ENCODE measurements at regions not wholly inside any gene's neighbourhood (a gene's known extent, or its start where the extent isn't known, plus 50 kb on each side); places are given as distances from the start of the nearest gene placed in this dataset.

DNA sequence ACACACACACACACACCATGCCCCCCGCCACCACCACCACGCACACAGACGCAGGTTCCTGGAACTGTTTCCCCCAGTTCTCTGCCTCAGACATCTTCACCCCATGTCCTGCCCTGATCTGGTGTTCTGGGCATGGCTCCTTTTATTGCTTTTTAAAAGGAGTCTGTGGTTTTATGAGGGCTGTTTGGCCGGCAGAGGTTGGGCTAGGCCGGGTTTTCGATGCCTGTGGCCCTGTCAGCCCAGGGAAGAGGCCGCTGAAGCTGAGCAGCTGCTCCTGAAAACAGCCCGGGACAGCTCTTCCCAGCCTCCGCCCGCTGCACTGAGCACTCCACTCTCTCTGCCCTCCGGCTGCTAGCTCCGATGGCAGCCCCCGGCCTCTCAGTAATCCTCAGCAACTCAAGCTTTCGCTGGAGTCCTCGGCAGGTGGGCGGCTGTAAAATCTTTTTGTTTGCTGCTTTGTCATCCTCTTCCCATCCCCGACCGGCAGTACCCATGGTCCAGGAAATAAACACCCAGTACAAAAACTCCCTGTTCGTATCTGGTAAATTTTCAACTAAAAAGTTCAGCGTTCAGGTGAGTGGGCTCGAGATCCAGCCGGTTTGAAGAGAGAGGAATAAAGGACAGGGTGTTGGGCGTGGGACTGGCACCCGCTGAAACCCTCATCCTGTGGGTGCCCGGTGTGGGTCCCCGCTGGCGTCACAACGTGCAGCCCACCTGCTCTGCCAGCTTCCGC, 103.0 kb upstream of the ERCC6L2 start:
- H3K27ac ChIP-seq (ENCODE audit: low read depth, low read length) = peak overlapping the region; percentile 65
- H3K4me3 ChIP-seq (ENCODE audit: low read depth, low read length) = 0 out of 2 replicates have a peak overlapping the region, but pooled peaks have one; percentile 6

DNA sequence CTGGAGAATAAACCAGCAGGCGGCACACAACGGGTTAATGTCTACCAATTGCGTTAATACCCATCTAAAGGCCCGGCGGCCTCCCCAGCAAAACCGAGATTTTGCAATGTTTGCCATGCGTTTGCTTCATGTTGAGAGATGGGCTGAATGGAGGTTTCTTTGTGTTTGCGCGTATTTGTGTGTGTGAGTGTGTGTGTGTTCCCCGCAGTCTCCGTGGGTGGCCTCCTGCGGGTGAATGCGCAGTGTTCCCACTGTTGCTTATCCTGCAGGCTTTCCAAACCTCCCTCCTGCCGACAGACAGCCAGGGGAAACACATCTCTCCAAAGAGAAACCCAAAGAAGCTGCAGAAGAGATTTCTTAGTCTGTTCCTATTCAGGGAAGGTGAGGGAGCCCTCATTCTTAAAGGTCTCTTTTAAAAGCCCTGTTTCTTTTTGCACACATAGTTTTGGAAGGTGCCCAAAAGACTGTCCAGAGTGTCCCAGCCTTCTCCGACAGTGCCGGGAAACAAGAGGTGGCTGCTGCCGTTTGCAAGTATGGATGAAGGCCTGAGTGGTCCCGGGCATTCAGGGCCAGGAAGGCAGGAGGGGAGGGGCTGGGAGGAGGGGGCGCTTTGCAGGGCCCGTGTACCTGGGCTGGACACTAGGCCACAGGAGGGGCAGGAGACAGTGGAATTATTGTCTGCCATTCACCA, 103.8 kb upstream of the ERCC6L2 start:
- H3K4me3 ChIP-seq (ENCODE audit: low read depth, low read length) = peak overlapping the region; percentile 44
- peaks cover 10% of the 10 kb centered on the region; the same call in 1 of the 2 replicates for H3K27me3 ChIP-seq (ENCODE audit: control insufficient read depth, insufficient read depth, low read length)
- peak overlapping the region; percentile 5; the same call in 1 of the 2 replicates for H3K9ac ChIP-seq (ENCODE audit: low read depth, low read length)

More for the DNA sequence above, 103.0 kb upstream of the ERCC6L2 start:
- no peak overlapping the region for H3K9ac ChIP-seq (ENCODE audit: low read depth, low read length)
- H3K9me3 ChIP-seq (ENCODE audit: control insufficient read depth, insufficient read depth, low read length) = no peaks in the 10 kb centered on the region
- H3K4me1 ChIP-seq (ENCODE audit: control insufficient read depth, insufficient read depth, low read length) = peaks cover 37% of the 10 kb centered on the region
- H3K36me3 ChIP-seq (ENCODE audit: control insufficient read depth, insufficient read depth, low read length) = no peaks in the 10 kb centered on the region
- peaks cover 10% of the 10 kb centered on the region; the same call in 1 of the 2 replicates for H3K27me3 ChIP-seq (ENCODE audit: control insufficient read depth, insufficient read depth, low read length)

DNA sequence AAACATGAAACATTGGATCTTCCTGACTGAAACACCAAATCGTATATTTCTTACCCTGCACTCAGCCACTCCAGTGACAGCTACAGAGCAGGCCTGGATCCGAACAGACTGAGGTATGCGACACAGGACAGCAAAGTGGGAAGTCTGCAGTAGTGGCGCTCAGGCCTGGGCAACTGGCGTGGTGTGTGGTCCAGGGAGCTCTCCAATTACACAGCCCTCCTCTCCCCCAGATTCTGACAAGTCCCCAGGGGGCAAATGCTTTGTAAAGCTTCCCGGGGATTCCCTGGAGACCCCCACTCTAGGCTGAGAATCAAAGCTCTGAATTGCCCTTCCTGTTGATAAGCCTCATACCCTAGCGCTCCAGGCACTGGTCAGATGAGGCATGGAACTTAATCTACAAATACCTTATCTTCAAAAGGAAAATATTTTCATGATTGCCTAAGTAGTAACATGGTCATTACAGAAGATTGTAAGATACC, 104.8 kb upstream of the ERCC6L2 start:
- peaks cover 52% of the 10 kb centered on the region for H3K4me1 ChIP-seq (ENCODE audit: control insufficient read depth, insufficient read depth, low read length)
- H3K4me3 ChIP-seq (ENCODE audit: low read depth, low read length) = peak overlapping the region; percentile 44
- H3K36me3 ChIP-seq (ENCODE audit: control insufficient read depth, insufficient read depth, low read length) = no peaks in the 10 kb centered on the region
- H3K9me3 ChIP-seq (ENCODE audit: control insufficient read depth, insufficient read depth, low read length) = no peaks in the 10 kb centered on the region
- H3K27ac ChIP-seq (ENCODE audit: low read depth, low read length) = peak overlapping the region; percentile 71
- H3K9ac ChIP-seq (ENCODE audit: low read depth, low read length) = no peak overlapping the region
- H3K27me3 ChIP-seq (ENCODE audit: control insufficient read depth, insufficient read depth, low read length) = peaks cover 10% of the 10 kb centered on the region; the same call in 1 of the 2 replicates

More for the DNA sequence above, 103.8 kb upstream of the ERCC6L2 start:
- no peaks in the 10 kb centered on the region for H3K36me3 ChIP-seq (ENCODE audit: control insufficient read depth, insufficient read depth, low read length)
- peak overlapping the region; percentile 71 for H3K27ac ChIP-seq (ENCODE audit: low read depth, low read length)
- H3K4me1 ChIP-seq (ENCODE audit: control insufficient read depth, insufficient read depth, low read length) = peaks cover 45% of the 10 kb centered on the region
- H3K9me3 ChIP-seq (ENCODE audit: control insufficient read depth, insufficient read depth, low read length) = no peaks in the 10 kb centered on the region

DNA sequence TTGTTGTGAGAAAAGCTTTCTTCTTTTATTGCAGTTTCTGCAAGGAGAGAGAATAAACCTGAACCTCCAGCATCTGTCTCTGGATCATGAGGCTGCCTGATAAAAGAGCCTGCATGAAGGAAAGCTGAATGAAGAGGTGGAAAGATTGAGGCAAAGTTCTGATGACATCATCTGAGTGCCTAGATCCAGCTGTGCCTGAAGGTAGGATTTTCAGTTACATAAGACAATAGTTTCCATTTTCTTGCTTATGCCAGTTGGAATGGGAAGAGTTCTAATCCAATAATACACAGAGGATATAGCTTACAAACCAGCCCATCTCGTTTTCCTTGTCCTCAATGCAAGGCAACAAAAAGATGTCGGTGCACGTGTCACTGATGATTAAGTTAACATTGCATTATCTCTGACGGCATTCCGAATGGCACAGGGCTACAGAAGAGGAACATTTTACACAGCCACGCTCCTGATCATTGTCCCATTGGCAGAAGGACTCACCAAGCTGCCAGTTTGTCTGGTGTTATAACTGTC, 105.5 kb upstream of the ERCC6L2 start:
- no peaks in the 10 kb centered on the region for H3K36me3 ChIP-seq (ENCODE audit: control insufficient read depth, insufficient read depth, low read length)
- peaks cover 59% of the 10 kb centered on the region for H3K4me1 ChIP-seq (ENCODE audit: control insufficient read depth, insufficient read depth, low read length)
- H3K27ac ChIP-seq (ENCODE audit: low read depth, low read length) = no peak overlapping the region
- H3K9ac ChIP-seq (ENCODE audit: low read depth, low read length) = no peak overlapping the region
- H3K27me3 ChIP-seq (ENCODE audit: control insufficient read depth, insufficient read depth, low read length) = peaks cover 10% of the 10 kb centered on the region; the same call in 1 of the 2 replicates
- no peak overlapping the region for H3K4me3 ChIP-seq (ENCODE audit: low read depth, low read length)
- H3K9me3 ChIP-seq (ENCODE audit: control insufficient read depth, insufficient read depth, low read length) = no peaks in the 10 kb centered on the region

DNA sequence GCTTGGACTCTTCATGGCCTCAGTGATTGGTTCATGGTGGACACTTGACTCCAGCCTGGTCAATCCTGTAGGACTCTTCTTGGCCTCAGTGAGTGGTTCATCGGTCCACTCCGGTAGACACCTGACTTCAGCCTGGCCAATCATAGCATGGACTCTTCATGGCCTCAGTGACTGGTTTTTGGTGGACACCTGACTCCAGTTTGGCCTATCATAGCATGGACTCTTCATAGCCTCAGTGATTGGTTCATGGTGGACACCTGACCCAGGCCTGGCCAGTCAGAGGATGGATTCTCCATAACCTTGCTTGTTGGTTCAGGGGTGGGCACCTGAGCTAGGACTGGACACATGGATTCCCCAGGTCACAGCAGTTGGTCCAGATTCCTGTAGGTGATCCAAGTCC, 106.0 kb upstream of the ERCC6L2 start:
- Histone ChIP-seq H3K27me3 (ENCODE audit: control insufficient read depth, insufficient read depth, low read length) (peaks cover 10% of the 10 kb centered on the region; the same call in 1 of the 2 replicates), H3K9ac (ENCODE audit: low read depth, low read length) (no peak overlapping the region), H3K27ac (ENCODE audit: low read depth, low read length) (no peak overlapping the region), H3K4me3 (ENCODE audit: low read depth, low read length) (no peak overlapping the region), H3K4me1 (ENCODE audit: control insufficient read depth, insufficient read depth, low read length) (peaks cover 62% of the 10 kb centered on the region), H3K9me3 (ENCODE audit: control insufficient read depth, insufficient read depth, low read length) (no peaks in the 10 kb centered on the region), H3K36me3 (ENCODE audit: control insufficient read depth, insufficient read depth, low read length) (no peaks in the 10 kb centered on the region)

DNA sequence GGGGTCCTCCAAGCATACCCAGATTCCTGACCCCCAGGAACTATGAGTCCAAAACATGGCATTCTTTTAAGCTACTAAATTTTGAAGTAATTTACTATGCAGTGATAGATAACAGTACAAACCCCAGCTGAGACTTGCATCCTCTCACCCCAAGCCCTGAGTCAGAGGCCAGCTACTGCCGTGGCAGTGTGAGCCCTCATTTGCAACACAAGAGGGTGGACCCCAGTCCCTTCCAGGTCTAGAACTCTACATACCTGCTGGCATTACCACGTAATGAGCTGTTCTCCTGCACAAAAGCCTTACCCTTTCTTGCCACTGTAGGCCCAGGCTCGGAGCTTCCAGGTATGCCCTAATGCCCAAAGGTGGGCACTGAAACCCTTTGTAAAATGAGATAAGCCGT, 108.6 kb upstream of the ERCC6L2 start:
- Histone ChIP-seq H3K4me1 (ENCODE audit: control insufficient read depth, insufficient read depth, low read length) (peaks cover 56% of the 10 kb centered on the region), H3K4me3 (ENCODE audit: low read depth, low read length) (no peak overlapping the region), H3K36me3 (ENCODE audit: control insufficient read depth, insufficient read depth, low read length) (no peaks in the 10 kb centered on the region), H3K27me3 (ENCODE audit: control insufficient read depth, insufficient read depth, low read length) (peaks cover 10% of the 10 kb centered on the region; the same call in 1 of the 2 replicates), H3K27ac (ENCODE audit: low read depth, low read length) (peak overlapping the region; percentile 11), H3K9ac (ENCODE audit: low read depth, low read length) (no peak overlapping the region), H3K9me3 (ENCODE audit: control insufficient read depth, insufficient read depth, low read length) (no peaks in the 10 kb centered on the region)

DNA sequence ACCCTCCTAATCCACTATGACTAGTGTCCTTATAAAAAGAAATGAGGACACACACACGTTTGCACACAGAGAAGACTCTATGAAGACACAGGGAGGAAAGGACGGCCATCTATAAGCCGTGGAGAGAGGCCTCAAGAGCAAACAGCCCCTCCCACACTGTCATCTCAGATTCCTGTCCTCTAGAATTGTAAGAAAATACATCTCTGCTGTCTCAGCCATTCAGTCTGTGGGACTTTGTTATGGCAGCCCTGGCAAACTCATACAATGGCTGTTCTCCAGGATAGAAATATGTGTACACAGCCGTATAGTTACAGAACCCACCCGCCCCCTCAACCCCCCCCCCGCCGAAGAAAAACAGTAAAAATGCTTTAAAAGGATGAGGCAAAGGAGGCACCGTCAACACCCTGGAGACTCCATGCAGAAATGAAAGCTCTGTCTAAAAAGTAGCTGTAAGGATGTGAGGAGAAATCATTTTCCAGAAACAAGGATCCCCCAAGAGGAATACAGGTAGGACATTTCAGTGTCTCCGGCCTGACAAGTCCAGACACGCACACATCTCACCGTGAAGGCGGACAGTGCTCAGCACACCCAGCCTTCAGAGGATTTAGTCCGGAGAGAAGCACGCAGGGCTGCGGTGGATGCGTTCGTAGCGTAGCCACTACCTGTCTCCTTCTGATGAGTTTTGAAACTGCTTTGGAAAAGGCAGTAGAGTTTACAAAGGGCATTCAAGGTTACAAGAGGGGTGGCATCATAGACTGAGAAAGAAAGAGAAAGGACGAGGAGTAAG, 110.8 kb upstream of the ERCC6L2 start:
- no peak overlapping the region for H3K9ac ChIP-seq (ENCODE audit: low read depth, low read length)
- H3K27ac ChIP-seq (ENCODE audit: low read depth, low read length) = no peak overlapping the region
- H3K4me3 ChIP-seq (ENCODE audit: low read depth, low read length) = no peak overlapping the region
- H3K36me3 ChIP-seq (ENCODE audit: control insufficient read depth, insufficient read depth, low read length) = no peaks in the 10 kb centered on the region
- H3K27me3 ChIP-seq (ENCODE audit: control insufficient read depth, insufficient read depth, low read length) = peaks cover 3% of the 10 kb centered on the region; the same call in 1 of the 2 replicates
- no peaks in the 10 kb centered on the region for H3K9me3 ChIP-seq (ENCODE audit: control insufficient read depth, insufficient read depth, low read length)
- H3K4me1 ChIP-seq (ENCODE audit: control insufficient read depth, insufficient read depth, low read length) = peaks cover 36% of the 10 kb centered on the region

DNA sequence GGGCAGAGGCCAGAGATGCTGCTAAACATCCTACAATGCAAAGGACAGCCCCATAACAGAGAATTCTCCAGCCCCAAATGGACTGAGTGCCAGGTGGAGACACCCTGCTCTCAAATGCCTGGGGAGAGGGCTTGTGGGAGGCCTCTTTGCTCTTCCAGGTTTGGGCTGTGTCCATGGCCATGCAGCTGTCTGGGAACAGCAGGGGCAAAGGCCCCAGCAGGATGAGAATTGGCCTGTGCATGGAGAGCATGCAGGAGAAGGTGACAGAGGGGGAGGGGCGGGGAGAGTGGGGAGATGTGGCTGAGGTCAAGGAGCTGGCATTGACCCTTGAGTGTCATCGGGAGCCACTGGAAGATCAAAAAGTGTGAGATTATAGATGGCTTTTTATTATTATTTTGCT, 111.5 kb upstream of the ERCC6L2 start:
- no peak overlapping the region for H3K4me3 ChIP-seq (ENCODE audit: low read depth, low read length)
- no peak overlapping the region for H3K27ac ChIP-seq (ENCODE audit: low read depth, low read length)
- no peaks in the 10 kb centered on the region for H3K36me3 ChIP-seq (ENCODE audit: control insufficient read depth, insufficient read depth, low read length)
- H3K4me1 ChIP-seq (ENCODE audit: control insufficient read depth, insufficient read depth, low read length) = peaks cover 36% of the 10 kb centered on the region
- H3K9ac ChIP-seq (ENCODE audit: low read depth, low read length) = no peak overlapping the region
- no peaks in the 10 kb centered on the region for H3K9me3 ChIP-seq (ENCODE audit: control insufficient read depth, insufficient read depth, low read length)
- H3K27me3 ChIP-seq (ENCODE audit: control insufficient read depth, insufficient read depth, low read length) = no peaks in the 10 kb centered on the region

DNA sequence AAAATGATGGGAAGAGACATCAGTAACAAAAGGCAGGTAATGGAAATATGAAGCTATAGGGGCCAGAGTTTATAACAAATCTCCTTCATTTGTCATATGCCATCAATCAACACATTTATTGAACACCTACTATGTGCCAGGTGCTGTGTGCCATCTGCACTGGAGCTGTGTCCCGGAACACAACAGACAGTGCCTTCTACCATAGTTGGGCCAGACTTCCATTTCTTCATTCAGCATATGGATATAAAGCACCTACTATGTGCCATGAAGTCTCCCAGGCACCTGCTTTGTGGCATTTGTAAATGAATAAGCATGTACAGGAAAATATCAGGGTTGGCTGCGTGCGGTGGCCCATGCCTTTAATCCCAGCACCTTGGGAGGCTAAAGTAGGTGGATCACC, 112.5 kb upstream of the ERCC6L2 start:
- Histone ChIP-seq H3K36me3 (ENCODE audit: control insufficient read depth, insufficient read depth, low read length) (no peaks in the 10 kb centered on the region), H3K9ac (ENCODE audit: low read depth, low read length) (no peak overlapping the region)

DNA sequence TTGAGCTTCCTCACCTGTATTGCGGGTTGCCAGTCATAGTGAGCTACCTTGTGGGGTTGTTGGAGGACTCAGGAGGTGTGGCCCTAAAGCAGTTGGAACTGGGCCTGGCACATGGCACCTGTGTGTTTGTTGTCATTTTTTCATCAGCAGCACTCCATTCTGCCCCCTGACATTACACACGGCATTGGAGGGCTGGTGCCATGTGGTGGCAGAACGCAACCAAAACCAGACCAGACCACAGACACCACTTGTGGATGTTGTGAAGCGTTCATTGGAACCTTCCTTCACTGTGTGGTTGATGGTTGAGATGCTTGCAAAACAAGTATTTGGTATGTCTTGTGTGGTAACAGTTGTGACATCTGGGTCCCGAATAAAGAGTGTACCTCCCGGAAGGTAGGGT, 113.2 kb upstream of the ERCC6L2 start:
- Histone ChIP-seq H3K9me3 (ENCODE audit: control insufficient read depth, insufficient read depth, low read length) (no peaks in the 10 kb centered on the region), H3K27me3 (ENCODE audit: control insufficient read depth, insufficient read depth, low read length) (no peaks in the 10 kb centered on the region), H3K9ac (ENCODE audit: low read depth, low read length) (no peak overlapping the region), H3K4me1 (ENCODE audit: control insufficient read depth, insufficient read depth, low read length) (peaks cover 35% of the 10 kb centered on the region), H3K4me3 (ENCODE audit: low read depth, low read length) (no peak overlapping the region), H3K36me3 (ENCODE audit: control insufficient read depth, insufficient read depth, low read length) (no peaks in the 10 kb centered on the region), H3K27ac (ENCODE audit: low read depth, low read length) (no peak overlapping the region)

More for the DNA sequence above, 112.5 kb upstream of the ERCC6L2 start:
- H3K9me3 ChIP-seq (ENCODE audit: control insufficient read depth, insufficient read depth, low read length) = no peaks in the 10 kb centered on the region
- no peaks in the 10 kb centered on the region for H3K27me3 ChIP-seq (ENCODE audit: control insufficient read depth, insufficient read depth, low read length)
- no peak overlapping the region for H3K27ac ChIP-seq (ENCODE audit: low read depth, low read length)
- peaks cover 36% of the 10 kb centered on the region for H3K4me1 ChIP-seq (ENCODE audit: control insufficient read depth, insufficient read depth, low read length)
- H3K4me3 ChIP-seq (ENCODE audit: low read depth, low read length) = no peak overlapping the region

All from HUES48 (cell line).